HL-60 (cell line): ENCODE measurements at regions not wholly inside any gene's neighbourhood (a gene's known extent, or its start where the extent isn't known, plus 50 kb on each side); places are given as distances from the start of the nearest gene placed in this dataset.
A peak's percentile ranks its signal among the peaks of the same experiment; 100 is the strongest.

Experiments
- POLR2AphosphoS5 ChIP-seq: IDR thresholded peaks from 2 replicates; pipeline ENCODE4 v1.6.1; 2012; ENCODE audit warnings: low read depth
- TF ChIP-seq, protein P1 (sequence below): IDR thresholded peaks from 2 replicates; pipeline ENCODE4 v1.6.1; 2012; ENCODE audit warnings: low read depth; ENCODE audit not compliant: insufficient replicate concordance
- TF ChIP-seq, protein P2 (sequence below): IDR thresholded peaks from one replicate; pipeline ENCODE4 v1.5.1; 2011; ENCODE audit warnings: low read length, control low read depth, inconsistent platforms; ENCODE audit not compliant: insufficient read depth

DNA sequence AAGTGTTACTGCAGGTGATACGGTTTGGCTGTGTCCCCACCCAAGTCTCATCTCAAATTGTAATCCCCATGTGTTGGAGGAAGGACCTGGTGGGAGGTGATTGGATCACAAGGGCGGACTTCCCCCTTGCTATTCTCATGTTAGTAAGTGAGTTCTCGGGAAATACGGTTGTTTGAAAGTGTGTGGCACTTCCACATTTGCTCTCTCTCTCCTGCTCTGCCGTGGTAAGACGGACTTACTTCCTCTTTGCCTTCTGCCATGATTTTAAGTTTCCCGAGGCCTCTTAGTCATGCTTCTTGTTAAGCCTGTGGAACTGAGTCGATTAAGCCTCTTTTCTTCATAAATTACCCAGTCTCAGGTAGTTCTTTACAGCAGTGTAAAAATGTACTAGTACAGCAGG lies 65.2 kb upstream of the SLC7A11 start:
- TF ChIP-seq POLR2AphosphoS5 = peak; percentile 51; the same call in 1 of the 2 replicates
- TF ChIP-seq, protein P1, sequence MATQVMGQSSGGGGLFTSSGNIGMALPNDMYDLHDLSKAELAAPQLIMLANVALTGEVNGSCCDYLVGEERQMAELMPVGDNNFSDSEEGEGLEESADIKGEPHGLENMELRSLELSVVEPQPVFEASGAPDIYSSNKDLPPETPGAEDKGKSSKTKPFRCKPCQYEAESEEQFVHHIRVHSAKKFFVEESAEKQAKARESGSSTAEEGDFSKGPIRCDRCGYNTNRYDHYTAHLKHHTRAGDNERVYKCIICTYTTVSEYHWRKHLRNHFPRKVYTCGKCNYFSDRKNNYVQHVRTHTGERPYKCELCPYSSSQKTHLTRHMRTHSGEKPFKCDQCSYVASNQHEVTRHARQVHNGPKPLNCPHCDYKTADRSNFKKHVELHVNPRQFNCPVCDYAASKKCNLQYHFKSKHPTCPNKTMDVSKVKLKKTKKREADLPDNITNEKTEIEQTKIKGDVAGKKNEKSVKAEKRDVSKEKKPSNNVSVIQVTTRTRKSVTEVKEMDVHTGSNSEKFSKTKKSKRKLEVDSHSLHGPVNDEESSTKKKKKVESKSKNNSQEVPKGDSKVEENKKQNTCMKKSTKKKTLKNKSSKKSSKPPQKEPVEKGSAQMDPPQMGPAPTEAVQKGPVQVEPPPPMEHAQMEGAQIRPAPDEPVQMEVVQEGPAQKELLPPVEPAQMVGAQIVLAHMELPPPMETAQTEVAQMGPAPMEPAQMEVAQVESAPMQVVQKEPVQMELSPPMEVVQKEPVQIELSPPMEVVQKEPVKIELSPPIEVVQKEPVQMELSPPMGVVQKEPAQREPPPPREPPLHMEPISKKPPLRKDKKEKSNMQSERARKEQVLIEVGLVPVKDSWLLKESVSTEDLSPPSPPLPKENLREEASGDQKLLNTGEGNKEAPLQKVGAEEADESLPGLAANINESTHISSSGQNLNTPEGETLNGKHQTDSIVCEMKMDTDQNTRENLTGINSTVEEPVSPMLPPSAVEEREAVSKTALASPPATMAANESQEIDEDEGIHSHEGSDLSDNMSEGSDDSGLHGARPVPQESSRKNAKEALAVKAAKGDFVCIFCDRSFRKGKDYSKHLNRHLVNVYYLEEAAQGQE = no peak
- TF ChIP-seq, protein P2, sequence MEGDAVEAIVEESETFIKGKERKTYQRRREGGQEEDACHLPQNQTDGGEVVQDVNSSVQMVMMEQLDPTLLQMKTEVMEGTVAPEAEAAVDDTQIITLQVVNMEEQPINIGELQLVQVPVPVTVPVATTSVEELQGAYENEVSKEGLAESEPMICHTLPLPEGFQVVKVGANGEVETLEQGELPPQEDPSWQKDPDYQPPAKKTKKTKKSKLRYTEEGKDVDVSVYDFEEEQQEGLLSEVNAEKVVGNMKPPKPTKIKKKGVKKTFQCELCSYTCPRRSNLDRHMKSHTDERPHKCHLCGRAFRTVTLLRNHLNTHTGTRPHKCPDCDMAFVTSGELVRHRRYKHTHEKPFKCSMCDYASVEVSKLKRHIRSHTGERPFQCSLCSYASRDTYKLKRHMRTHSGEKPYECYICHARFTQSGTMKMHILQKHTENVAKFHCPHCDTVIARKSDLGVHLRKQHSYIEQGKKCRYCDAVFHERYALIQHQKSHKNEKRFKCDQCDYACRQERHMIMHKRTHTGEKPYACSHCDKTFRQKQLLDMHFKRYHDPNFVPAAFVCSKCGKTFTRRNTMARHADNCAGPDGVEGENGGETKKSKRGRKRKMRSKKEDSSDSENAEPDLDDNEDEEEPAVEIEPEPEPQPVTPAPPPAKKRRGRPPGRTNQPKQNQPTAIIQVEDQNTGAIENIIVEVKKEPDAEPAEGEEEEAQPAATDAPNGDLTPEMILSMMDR = no peak
